Thoracic aorta (tissue), 2 donors: ENCODE measurements at regions not wholly inside any gene's neighbourhood (a gene's known extent, or its start where the extent isn't known, plus 50 kb on each side); places are given as distances from the start of the nearest gene placed in this dataset.

Experiments used
- ATAC-seq: fragments of 150-250 bp; one replicate; pipeline ENCODE4 v1.8.0; 2017; ENCODE audit warnings: low read depth; ENCODE audit not compliant: insufficient number of reproducible peaks, low FRiP score
- DNase-seq: peaks from one replicate; pipeline ENCODE4 v3.0.0-alpha.2; 2020; ENCODE audit warnings: low spot score
- H3K27ac ChIP-seq, 2 donors: fragments of 200-600 bp; sonication (generic); 1 replicate in 1 of 2; 2 replicates in 1 of 2; pipeline ENCODE4 v1.5.1; 2016; ENCODE audit warnings: mild to moderate bottlenecking in 2 of 2, moderate library complexity in 2 of 2
- H3K27me3 ChIP-seq: fragments of 200-600 bp; sonication (generic); replicated peaks from 2 replicates; pipeline ENCODE4 v1.6.0; 2016; ENCODE audit warnings: mild to moderate bottlenecking; ENCODE audit not compliant: insufficient read depth
- H3K36me3 ChIP-seq: fragments of 200-600 bp; sonication (generic); one replicate; pipeline ENCODE4 v1.5.1; 2016
- H3K4me1 ChIP-seq, 2 donors: fragments of 200-600 bp; sonication (generic); 1 replicate in 1 of 2; 2 replicates in 1 of 2; pipeline versions ENCODE4 v1.5.1 to v1.6.0; 2016; ENCODE audit warnings: low read depth in 2 of 2, mild to moderate bottlenecking in 1 of 2; ENCODE audit not compliant: control insufficient read depth in 1 of 2
- H3K4me3 ChIP-seq: fragments of 200-600 bp; sonication (generic); 2 replicates; pipeline ENCODE4 v1.5.1; 2016; ENCODE audit warnings: mild to moderate bottlenecking
- H3K9me3 ChIP-seq: fragments of 200-600 bp; sonication (generic); 2 replicates; pipeline ENCODE4 v1.5.1; 2016
- TF ChIP-seq, protein P1 (sequence below): fragments of 200-600 bp; sonication (generic); IDR thresholded peaks from one replicate; pipeline ENCODE4 v1.5.1; 2019; ENCODE audit warnings: antibody characterized with exemption

DNA sequence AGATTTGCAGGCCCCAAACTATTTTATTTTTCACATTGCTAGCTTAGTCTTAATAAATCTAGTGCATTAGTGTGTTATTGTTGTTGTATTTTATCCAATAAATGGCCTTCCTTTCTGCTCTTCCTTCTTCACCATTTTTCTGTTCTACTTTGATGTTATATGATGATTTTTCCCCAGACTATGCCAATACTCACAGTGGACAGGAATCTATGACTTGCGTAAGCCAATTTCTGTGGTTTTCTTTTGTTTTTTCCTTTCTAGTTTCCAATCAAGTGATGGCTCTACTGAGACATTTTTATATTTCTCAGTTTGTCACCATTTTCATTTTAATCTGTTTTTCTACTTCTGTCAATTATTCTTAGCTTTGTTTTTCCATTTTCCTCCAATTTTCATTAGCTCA is 106.8 kb upstream of the FBXL7 start:
- TF ChIP-seq, protein P1, sequence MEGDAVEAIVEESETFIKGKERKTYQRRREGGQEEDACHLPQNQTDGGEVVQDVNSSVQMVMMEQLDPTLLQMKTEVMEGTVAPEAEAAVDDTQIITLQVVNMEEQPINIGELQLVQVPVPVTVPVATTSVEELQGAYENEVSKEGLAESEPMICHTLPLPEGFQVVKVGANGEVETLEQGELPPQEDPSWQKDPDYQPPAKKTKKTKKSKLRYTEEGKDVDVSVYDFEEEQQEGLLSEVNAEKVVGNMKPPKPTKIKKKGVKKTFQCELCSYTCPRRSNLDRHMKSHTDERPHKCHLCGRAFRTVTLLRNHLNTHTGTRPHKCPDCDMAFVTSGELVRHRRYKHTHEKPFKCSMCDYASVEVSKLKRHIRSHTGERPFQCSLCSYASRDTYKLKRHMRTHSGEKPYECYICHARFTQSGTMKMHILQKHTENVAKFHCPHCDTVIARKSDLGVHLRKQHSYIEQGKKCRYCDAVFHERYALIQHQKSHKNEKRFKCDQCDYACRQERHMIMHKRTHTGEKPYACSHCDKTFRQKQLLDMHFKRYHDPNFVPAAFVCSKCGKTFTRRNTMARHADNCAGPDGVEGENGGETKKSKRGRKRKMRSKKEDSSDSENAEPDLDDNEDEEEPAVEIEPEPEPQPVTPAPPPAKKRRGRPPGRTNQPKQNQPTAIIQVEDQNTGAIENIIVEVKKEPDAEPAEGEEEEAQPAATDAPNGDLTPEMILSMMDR: no peak
- no peak for ATAC-seq

DNA sequence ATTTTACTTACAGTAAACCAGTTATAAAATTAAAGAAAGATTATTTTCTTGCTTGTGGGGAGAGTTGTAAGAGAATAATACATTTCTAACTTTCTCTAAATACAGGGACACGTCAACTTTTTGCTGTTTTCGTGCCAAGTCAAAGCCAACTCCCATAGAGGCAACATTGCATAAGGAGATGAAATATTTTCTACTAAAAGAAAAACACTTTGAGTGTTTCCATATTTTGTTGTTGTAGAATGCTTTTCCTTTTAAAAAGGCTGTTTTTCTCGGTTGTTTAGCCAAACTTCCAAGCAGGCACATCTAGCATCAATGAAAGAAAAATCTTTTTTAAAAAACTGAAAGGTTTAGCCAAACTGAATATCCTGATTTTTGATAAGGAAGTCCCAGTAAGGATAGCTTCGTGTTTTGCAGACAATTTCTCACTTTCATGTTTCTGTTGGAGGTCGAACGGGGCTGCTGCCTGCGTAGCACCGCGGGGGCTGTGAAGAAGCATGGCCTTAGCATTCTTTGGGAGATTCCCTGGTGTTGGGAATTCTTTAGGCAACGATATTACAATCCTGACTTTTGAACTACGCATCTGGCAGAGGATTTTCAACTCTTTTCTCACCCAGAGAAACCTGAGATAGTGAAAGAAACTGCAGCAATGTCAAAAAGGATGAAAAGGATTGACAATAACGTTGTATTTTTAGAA is 108.1 kb upstream of the FBXL7 start:
- TF ChIP-seq, protein P1: no peak
- Histone ChIP-seq H3K27ac (peak overlapping the region in 1 of 2 donors; percentile 15), H3K27me3 (no peaks in the 10 kb centered on the region), H3K4me1 (peaks cover 0 to 17% of the 10 kb centered on the region in 2 donors), H3K36me3 (no peaks in the 10 kb centered on the region), H3K4me3 (peak overlapping the region; percentile 46), H3K9me3 (no peaks in the 10 kb centered on the region)
- no peak for ATAC-seq
- no peak for DNase-seq

More for the DNA sequence above, 106.8 kb upstream of the FBXL7 start:
- Histone ChIP-seq H3K27me3 (no peaks in the 10 kb centered on the region), H3K4me3 (no peak overlapping the region), H3K36me3 (no peaks in the 10 kb centered on the region), H3K4me1 (peaks cover 0 to 17% of the 10 kb centered on the region in 2 donors), H3K9me3 (no peaks in the 10 kb centered on the region), H3K27ac (no peak overlapping the region)
- DNase-seq: no peak

DNA sequence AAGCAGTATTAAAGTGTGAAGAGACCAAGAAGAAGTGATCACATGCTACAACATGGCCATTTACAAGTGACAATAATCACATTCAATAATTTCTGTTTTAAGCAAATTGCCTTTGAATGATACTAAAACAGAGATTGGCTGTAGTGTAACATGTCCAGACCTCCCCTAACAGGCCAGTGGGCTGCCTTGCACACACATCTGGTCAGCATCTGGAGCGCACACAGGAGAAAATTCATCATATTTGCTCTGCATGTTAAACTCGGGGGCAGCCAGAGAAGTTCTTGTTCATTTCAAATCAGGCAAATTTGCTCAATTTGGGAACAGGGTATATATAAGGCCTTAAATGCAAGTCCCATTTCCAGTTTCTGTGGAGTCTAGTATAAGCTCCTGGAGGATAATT is 111.1 kb upstream of the FBXL7 start:
- no peaks in the 10 kb centered on the region for H3K36me3 ChIP-seq
- TF ChIP-seq, protein P1: no peak
- peaks cover 0 to 17% of the 10 kb centered on the region in 2 donors for H3K4me1 ChIP-seq
- ATAC-seq: no peak
- no peak overlapping the region for H3K4me3 ChIP-seq
- DNase-seq: no peak
- H3K9me3 ChIP-seq: no peaks in the 10 kb centered on the region
- no peak overlapping the region for H3K27ac ChIP-seq
- H3K27me3 ChIP-seq: no peaks in the 10 kb centered on the region

- no peak for DNase-seq
- Histone ChIP-seq H3K4me1 (peaks cover 0 to 17% of the 10 kb centered on the region in 2 donors), H3K4me3 (no peak overlapping the region), H3K27ac (no peak overlapping the region), H3K36me3 (no peaks in the 10 kb centered on the region), H3K27me3 (no peaks in the 10 kb centered on the region), H3K9me3 (no peaks in the 10 kb centered on the region)
- TF ChIP-seq, protein P1: no peak
- ATAC-seq: no peak
Measured at GRCh38 chr5:15387931-15388524, 112.0 kb upstream of the FBXL7 start.

GRCh38 chr5:15386122-15386521 is 113.9 kb upstream of the FBXL7 start:
- no peak for ATAC-seq
- no peak overlapping the region for H3K4me3 ChIP-seq
- H3K4me1 ChIP-seq: peaks cover 0 to 12% of the 10 kb centered on the region in 2 donors
- H3K9me3 ChIP-seq: no peaks in the 10 kb centered on the region
- TF ChIP-seq, protein P1: no peak
- no peaks in the 10 kb centered on the region for H3K27me3 ChIP-seq
- DNase-seq: no peak
- H3K27ac ChIP-seq: no peak overlapping the region
- no peaks in the 10 kb centered on the region for H3K36me3 ChIP-seq
